H9 (cell line): ENCODE measurements at regions not wholly inside any gene's neighbourhood (a gene's known extent, or its start where the extent isn't known, plus 50 kb on each side); places are given as distances from the start of the nearest gene placed in this dataset.

Experiments used
- DNase-seq: peaks from one replicate; pipeline ENCODE4 v3.0.0-alpha.2; 2017
- H2AFZ ChIP-seq: one replicate; pipeline ENCODE4 v1.6.1; 2013; ENCODE audit warnings: mild to moderate bottlenecking, low read length, control low read depth, moderate library complexity
- H2AK5ac ChIP-seq: 2 replicates; pipeline ENCODE4 v1.6.1; 2013; ENCODE audit warnings: low read length, control low read depth, mixed read lengths; ENCODE audit not compliant: insufficient read length
- H2BK120ac ChIP-seq: one replicate; pipeline ENCODE4 v1.6.1; 2013; ENCODE audit warnings: low read depth, mild to moderate bottlenecking, low read length, control low read depth, inconsistent platforms; ENCODE audit not compliant: poor library complexity, severe bottlenecking
- H2BK12ac ChIP-seq: 2 replicates; pipeline ENCODE4 v1.6.1; 2013; ENCODE audit warnings: low read length, control low read depth, mixed read lengths, low read depth; ENCODE audit not compliant: insufficient read length
- H2BK15ac ChIP-seq: 2 replicates; pipeline ENCODE4 v1.6.1; 2013; ENCODE audit warnings: low read depth, low read length, control low read depth
- H2BK20ac ChIP-seq: one replicate; pipeline ENCODE4 v1.6.1; 2013; ENCODE audit warnings: low read depth, mild to moderate bottlenecking, low read length, control low read depth, inconsistent platforms; ENCODE audit not compliant: poor library complexity, severe bottlenecking
- H2BK5ac ChIP-seq: 2 replicates; pipeline ENCODE4 v1.6.1; 2013; ENCODE audit warnings: low read length, control low read depth, mixed read lengths; ENCODE audit not compliant: insufficient read length
- H3K14ac ChIP-seq: 2 replicates; pipeline ENCODE4 v1.6.1; 2013; ENCODE audit warnings: low read length, control low read depth; ENCODE audit not compliant: insufficient read depth
- H3K18ac ChIP-seq: 2 replicates; pipeline ENCODE4 v1.6.1; 2013; ENCODE audit warnings: low read depth, mild to moderate bottlenecking, mixed read lengths, low read length, control low read depth; ENCODE audit not compliant: insufficient read length
- H3K23ac ChIP-seq: 2 replicates; pipeline ENCODE4 v1.6.1; 2013; ENCODE audit warnings: low read length, control low read depth, mixed read lengths, low read depth; ENCODE audit not compliant: insufficient read length
- H3K23me2 ChIP-seq: 2 replicates; pipeline ENCODE4 v1.6.1; 2013; ENCODE audit warnings: low read depth, mild to moderate bottlenecking, mixed read lengths, low read length, control low read depth; ENCODE audit not compliant: insufficient read length, poor library complexity, severe bottlenecking
- H3K27ac ChIP-seq: 2 replicates; pipeline ENCODE4 v1.5.1; 2013; ENCODE audit warnings: low read length, control low read depth, mixed read lengths, low read depth; ENCODE audit not compliant: insufficient read length
- H3K27me3 ChIP-seq: 2 replicates; pipeline ENCODE4 v1.6.1; 2013; ENCODE audit warnings: low read length, control low read depth, inconsistent platforms; ENCODE audit not compliant: insufficient read depth
- H3K4ac ChIP-seq: 2 replicates; pipeline ENCODE4 v1.6.1; 2013; ENCODE audit warnings: low read depth, mild to moderate bottlenecking, control low read depth, inconsistent platforms, low read length, moderate library complexity
- H3K4me1 ChIP-seq: 2 replicates; pipeline ENCODE4 v1.6.1; 2013; ENCODE audit warnings: low read length, control low read depth, inconsistent platforms; ENCODE audit not compliant: insufficient read depth
- H3K4me2 ChIP-seq: 2 replicates; pipeline ENCODE4 v1.6.1; 2013; ENCODE audit warnings: low read length, control low read depth, mixed read lengths; ENCODE audit not compliant: insufficient read length, insufficient read depth
- H3K56ac ChIP-seq: 2 replicates; pipeline ENCODE4 v1.6.1; 2013; ENCODE audit warnings: low read depth, mild to moderate bottlenecking, mixed read lengths, low read length, control low read depth; ENCODE audit not compliant: insufficient read length
- H3K79me1 ChIP-seq: 2 replicates; pipeline ENCODE4 v1.6.1; 2013; ENCODE audit warnings: low read depth, mild to moderate bottlenecking, moderate library complexity, low read length, control low read depth, inconsistent platforms; ENCODE audit not compliant: insufficient read depth, poor library complexity, severe bottlenecking
- H3K79me2 ChIP-seq: 2 replicates; pipeline ENCODE4 v1.6.1; 2013; ENCODE audit warnings: low read length, control low read depth, inconsistent platforms; ENCODE audit not compliant: insufficient read depth
- H3K9ac ChIP-seq: 2 replicates; pipeline ENCODE4 v1.6.1; 2013; ENCODE audit warnings: low read length, control low read depth, mixed read lengths; ENCODE audit not compliant: insufficient read length; ENCODE audit errors: extremely low read depth
- H3K9me3 ChIP-seq: one replicate; pipeline ENCODE4 v1.6.1; 2013; ENCODE audit warnings: low read depth, low read length, inconsistent platforms; ENCODE audit not compliant: control insufficient read depth
- H3T11ph ChIP-seq: one replicate; pipeline ENCODE4 v1.6.1; 2013; ENCODE audit warnings: mild to moderate bottlenecking, low read length, control low read depth, inconsistent platforms
- H4K20me1 ChIP-seq: one replicate; pipeline ENCODE4 v1.6.1; 2013; ENCODE audit not compliant: control insufficient read depth, insufficient read length, insufficient read depth
- H4K5ac ChIP-seq: 2 replicates; pipeline ENCODE4 v1.6.1; 2013; ENCODE audit warnings: low read depth, mild to moderate bottlenecking, mixed read lengths, low read length, control low read depth; ENCODE audit not compliant: insufficient read length
- H4K8ac ChIP-seq: replicated peaks from 2 replicates; pipeline ENCODE4 v1.6.1; 2013; ENCODE audit warnings: low read length, control low read depth, mixed read lengths, low read depth; ENCODE audit not compliant: insufficient read length
- H4K91ac ChIP-seq: 2 replicates; pipeline ENCODE4 v1.6.1; 2013; ENCODE audit warnings: low read depth, mild to moderate bottlenecking, moderate library complexity, mixed read lengths, low read length, control low read depth; ENCODE audit not compliant: insufficient read length
- H3K27ac Mint-ChIP-seq, 3 experiments: 2 replicates in 2 of 3; 3 replicates in 1 of 3; pipeline ENCODE4 v1.8.0; 2020 to 2021; ENCODE audit warnings: mixed read lengths in 3 of 3, mild to moderate bottlenecking in 1 of 3, moderate library complexity in 1 of 3
- H3K27me3 Mint-ChIP-seq: 2 replicates; pipeline ENCODE4 v1.8.0; 2021; ENCODE audit warnings: low read depth, mild to moderate bottlenecking, moderate library complexity, mixed read lengths
- H3K36me3 Mint-ChIP-seq, 3 experiments: 2 replicates in 2 of 3; 3 replicates in 1 of 3; pipeline ENCODE4 v1.8.0; 2020 to 2021; ENCODE audit warnings: low read depth in 3 of 3, mixed read lengths in 3 of 3; ENCODE audit not compliant: insufficient read depth in 1 of 3
- H3K4me1 Mint-ChIP-seq, 2 experiments: 2 replicates each; pipeline ENCODE4 v1.8.0; 2020; ENCODE audit warnings: mixed read lengths in 2 of 2
- H3K4me3 Mint-ChIP-seq, 2 experiments: 2 replicates in 1 of 2; 3 replicates in 1 of 2; pipeline ENCODE4 v1.8.0; 2020 to 2021; ENCODE audit warnings: mild to moderate bottlenecking in 2 of 2, mixed read lengths in 2 of 2, moderate library complexity in 1 of 2
- H3K9me3 Mint-ChIP-seq, 2 experiments: 2 replicates in 1 of 2; 3 replicates in 1 of 2; pipeline ENCODE4 v1.8.0; 2020; ENCODE audit warnings: mild to moderate bottlenecking in 2 of 2, mixed read lengths in 2 of 2, moderate library complexity in 1 of 2
- CTCF ChIP-seq: fragments of 200-600 bp; sonication (generic); conservative IDR thresholded peaks from 3 replicates; pipeline ENCODE4 v1.8.0; 2021; ENCODE audit warnings: antibody characterized with exemption, mild to moderate bottlenecking
- WGBS: extraction: QIAGEN DNeasy Blood & Tissue Kit; methylation state at CpG from one replicate; pipeline ENCODE4 v1.1.7; 2013; ENCODE audit warnings: missing lambda C conversion rate, low lambda C conversion rate, mixed read lengths; ENCODE audit not compliant: insufficient read length; ENCODE audit errors: extremely low coverage; 5-methylcytosine and 5-hydroxymethylcytosine counted together

GRCh38 chr7:25350041-25350440 lies 121.8 kb upstream of the NPVF start:
- Mint-ChIP-seq H3K36me3 (no peaks in the 10 kb centered on the region), H3K4me3 (no peak overlapping the region), H3K27me3 (no peaks in the 10 kb centered on the region), H3K9me3 (no peaks in the 10 kb centered on the region), H3K27ac (no peak overlapping the region; a peak in 1 of 7 replicates), H3K4me1 (no peaks in the 10 kb centered on the region)
- no peak for TF ChIP-seq CTCF
- H2AK5ac ChIP-seq = no peak overlapping the region
- H2BK5ac ChIP-seq = no peak overlapping the region
- H3K14ac ChIP-seq = no peak overlapping the region
- no CpG with 5 or more reads among the region's 6 CpGs for WGBS
- no peak overlapping the region for H4K91ac ChIP-seq
- H3K4me2 ChIP-seq = no peak overlapping the region
- H3K27ac ChIP-seq = no peak overlapping the region
- H2AFZ ChIP-seq = no peak overlapping the region
- no peak overlapping the region for H3T11ph ChIP-seq
- no peaks in the 10 kb centered on the region for H3K4me1 ChIP-seq
- no peak overlapping the region for H4K5ac ChIP-seq
- H3K4ac ChIP-seq = no peak overlapping the region
- DNase-seq = no peak
- H3K23me2 ChIP-seq = no peaks in the 10 kb centered on the region
- H2BK12ac ChIP-seq = no peak overlapping the region
- no peak overlapping the region for H3K56ac ChIP-seq
- no peak overlapping the region for H3K9ac ChIP-seq
- H3K27me3 ChIP-seq = no peaks in the 10 kb centered on the region
- H3K79me1 ChIP-seq = no peaks in the 10 kb centered on the region
- H4K20me1 ChIP-seq = no peaks in the 10 kb centered on the region
- H2BK15ac ChIP-seq = no peak overlapping the region
- H3K9me3 ChIP-seq = no peaks in the 10 kb centered on the region
- no peak overlapping the region for H2BK20ac ChIP-seq
- H3K79me2 ChIP-seq = no peaks in the 10 kb centered on the region
- H4K8ac ChIP-seq = no peak overlapping the region
- H3K18ac ChIP-seq = no peak overlapping the region
- H3K23ac ChIP-seq = no peak overlapping the region
- no peak overlapping the region for H2BK120ac ChIP-seq
